ENCODE measurements at regions not wholly inside any gene's neighbourhood (a gene's known extent, or its start where the extent isn't known, plus 50 kb on each side); places are given as distances from the start of the nearest gene placed in this dataset.
"Not testable (repeated sequence)": the region's sequence is repeated elsewhere in the genome, so short reads cannot be mapped to it uniquely, and the experiment has no call there.

- no peak for ATAC-seq
Measured at GRCh38 chr15:35931799-35932341, 385.9 kb upstream of the DPH6 start.

GRCh38 chr15:35932531-35932930 is 386.6 kb upstream of the DPH6 start:
- ATAC-seq, result no peak

GRCh38 chr15:35933531-35933930 is 387.6 kb upstream of the DPH6 start:
- ATAC-seq, result no peak

GRCh38 chr15:35934383-35935049 is 388.6 kb upstream of the DPH6 start:
- ATAC-seq, result no peak

- no peak for ATAC-seq
Measured at GRCh38 chr15:35936284-35936683, 390.3 kb upstream of the DPH6 start.

GRCh38 chr15:35937380-35937779 is 391.4 kb upstream of the DPH6 start:
- no peak for ATAC-seq

GRCh38 chr15:35944945-35945585 is 399.1 kb upstream of the DPH6 start:
- no peak for ATAC-seq

- no peak for ATAC-seq
Measured at GRCh38 chr15:35953424-35953823, 407.5 kb upstream of the DPH6 start.

GRCh38 chr15:35956056-35956455 is 410.1 kb upstream of the DPH6 start:
- ATAC-seq, result no peak

- ATAC-seq, result no peak
Measured at GRCh38 chr15:35958021-35958420, 412.1 kb upstream of the DPH6 start.

- no peak for ATAC-seq
Measured at GRCh38 chr15:35958975-35959374, 413.0 kb upstream of the DPH6 start.

- ATAC-seq, result no peak
Measured at GRCh38 chr15:35963326-35963725, 417.4 kb upstream of the DPH6 start.

- no peak for ATAC-seq
Measured at GRCh38 chr15:35966781-35967180, 420.8 kb upstream of the DPH6 start.

GRCh38 chr15:35967968-35968367 is 422.0 kb upstream of the DPH6 start:
- not testable (repeated sequence) for ATAC-seq

GRCh38 chr15:35973029-35973428 is 427.1 kb upstream of the DPH6 start:
- ATAC-seq, result no peak

GRCh38 chr15:35974052-35974451 is 428.1 kb upstream of the DPH6 start:
- ATAC-seq, result no peak

GRCh38 chr15:35975941-35976340 is 430.0 kb upstream of the DPH6 start:
- ATAC-seq, result no peak

GRCh38 chr15:35979608-35980007 is 433.6 kb upstream of the DPH6 start:
- ATAC-seq, result no peak

GRCh38 chr15:35980719-35981118 is 434.8 kb upstream of the DPH6 start:
- ATAC-seq, result no peak

- no peak for ATAC-seq
Measured at GRCh38 chr15:35986191-35986721, 440.3 kb upstream of the DPH6 start.

GRCh38 chr15:35987056-35987455 is 441.1 kb upstream of the DPH6 start:
- no peak for ATAC-seq

- ATAC-seq, result no peak
Measured at GRCh38 chr15:35991386-35991785, 445.4 kb upstream of the DPH6 start.

- no peak for ATAC-seq
Measured at GRCh38 chr15:35992791-35993190, 446.8 kb upstream of the DPH6 start.

GRCh38 chr15:35993196-35993595 is 447.2 kb upstream of the DPH6 start:
- no peak for ATAC-seq

All from esophagus mucosa (tissue), 1 donor.